Endodermal cell (in vitro differentiated cells): ENCODE measurements at regions not wholly inside any gene's neighbourhood (a gene's known extent, or its start where the extent isn't known, plus 50 kb on each side); places are given as distances from the start of the nearest gene placed in this dataset.
"Not testable (repeated sequence)": the region's sequence is repeated elsewhere in the genome, so short reads cannot be mapped to it uniquely, and the experiment has no call there.

Experiments used
- DNase-seq: peaks from one replicate; pipeline ENCODE4 v3.0.0-alpha.2; 2017
- H3K27ac ChIP-seq: 2 replicates; pipeline ENCODE4 v1.5.1; 2013; ENCODE audit warnings: mild to moderate bottlenecking, low read depth, low read length, moderate library complexity
- H3K27me3 ChIP-seq: 2 replicates; pipeline ENCODE4 v1.6.1; 2013; ENCODE audit warnings: mild to moderate bottlenecking, low read length, moderate library complexity; ENCODE audit not compliant: insufficient read depth, control insufficient read depth, poor library complexity, severe bottlenecking
- H3K36me3 ChIP-seq: 2 replicates; pipeline ENCODE4 v1.7.0; 2013; ENCODE audit warnings: mild to moderate bottlenecking, low read length, moderate library complexity; ENCODE audit not compliant: control insufficient read depth, insufficient read depth
- H3K4me1 ChIP-seq: one replicate; pipeline ENCODE4 v1.7.0; 2013; ENCODE audit warnings: low read length; ENCODE audit not compliant: control insufficient read depth, insufficient read depth
- H3K4me3 ChIP-seq: 2 replicates; pipeline ENCODE4 v1.5.1; 2013; ENCODE audit warnings: mild to moderate bottlenecking, low read length, moderate library complexity
- H3K9ac ChIP-seq: 2 replicates; pipeline ENCODE4 v1.6.1; 2013; ENCODE audit warnings: mild to moderate bottlenecking, low read length, moderate library complexity; ENCODE audit not compliant: poor library complexity, severe bottlenecking; ENCODE audit errors: extremely low read depth
- H3K9me3 ChIP-seq: 2 replicates; pipeline ENCODE4 v1.6.1; 2013; ENCODE audit warnings: mild to moderate bottlenecking, low read length, moderate library complexity; ENCODE audit not compliant: control insufficient read depth
- H3K27ac Mint-ChIP-seq: 2 replicates; pipeline ENCODE4 v1.8.0; 2020; ENCODE audit warnings: mixed read lengths
- H3K27me3 Mint-ChIP-seq: 2 replicates; pipeline ENCODE4 v1.8.0; 2021; ENCODE audit warnings: mild to moderate bottlenecking, mixed read lengths; ENCODE audit not compliant: insufficient read depth
- H3K36me3 Mint-ChIP-seq: 2 replicates; pipeline ENCODE4 v1.8.0; 2020; ENCODE audit warnings: low read depth, mixed read lengths
- H3K4me1 Mint-ChIP-seq: 2 replicates; pipeline ENCODE4 v1.8.0; 2020; ENCODE audit warnings: mixed read lengths
- H3K4me3 Mint-ChIP-seq: 2 replicates; pipeline ENCODE4 v1.8.0; 2020; ENCODE audit warnings: mild to moderate bottlenecking, moderate library complexity, mixed read lengths
- H3K9me3 Mint-ChIP-seq: 2 replicates; pipeline ENCODE4 v1.8.0; 2020; ENCODE audit warnings: mild to moderate bottlenecking, mixed read lengths
- WGBS, 2 experiments: methylation state at CpG; one replicate each; pipeline versions ENCODE4 v1.1.5 to v1.1.7; 2013; ENCODE audit warnings: missing lambda C conversion rate in 2 of 2, mixed read lengths in 1 of 2; ENCODE audit not compliant: insufficient coverage in 1 of 2, insufficient read length in 1 of 2; 5-methylcytosine and 5-hydroxymethylcytosine counted together
- TF ChIP-seq, protein P1 (sequence below): fragments of 200-600 bp; sonication (generic); conservative IDR thresholded peaks from 2 replicates; pipeline ENCODE4 v1.5.0; 2021; ENCODE audit warnings: antibody characterized with exemption, mild to moderate bottlenecking

- WGBS, 2 experiments, result 91 to 93% methylated on average over 5 to 6 of the region's 6 CpGs
Measured at GRCh38 chr2:144770616-144771230, 250.8 kb upstream of the ZEB2 start.

DNA sequence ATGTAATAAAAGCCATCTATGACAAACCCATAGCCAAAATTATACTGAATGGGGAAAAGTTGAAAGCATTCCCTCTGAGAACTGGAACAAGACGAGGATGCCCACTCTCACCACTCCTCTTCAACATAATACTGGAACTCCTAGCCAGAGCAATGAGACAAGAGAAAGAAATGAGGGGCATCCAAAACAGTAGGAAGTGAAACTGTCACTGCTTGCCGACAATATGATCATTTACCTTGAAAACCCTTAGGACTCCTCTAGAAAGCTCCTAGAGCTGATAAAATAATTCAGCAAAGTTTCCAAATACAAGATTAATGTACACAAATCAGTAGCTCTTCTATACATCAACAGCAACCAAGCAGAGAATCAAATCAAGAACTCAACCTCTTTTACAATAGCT lies 241.0 kb upstream of the ZEB2 start:
- not testable (repeated sequence) for H3K27ac Mint-ChIP-seq, H3K9me3 Mint-ChIP-seq, DNase-seq, H3K36me3 ChIP-seq, H3K27me3 ChIP-seq, H3K4me1 ChIP-seq, H3K27ac ChIP-seq, H3K27me3 Mint-ChIP-seq, H3K4me3 Mint-ChIP-seq, H3K9me3 ChIP-seq, H3K9ac ChIP-seq, H3K4me1 Mint-ChIP-seq, H3K4me3 ChIP-seq, H3K36me3 Mint-ChIP-seq
- WGBS, 2 experiments, result 90% methylated on average over 2 of the region's 2 CpGs; no CpG with 5 or more reads in 1 of the 2 experiments

More at GRCh38 chr2:144770616-144771230, 250.8 kb upstream of the ZEB2 start:
- Histone ChIP-seq H3K36me3 (no peaks in the 10 kb centered on the region), H3K27ac (no peak overlapping the region), H3K4me3 (no peak overlapping the region), H3K27me3 (no peaks in the 10 kb centered on the region), H3K4me1 (no peaks in the 10 kb centered on the region), H3K9me3 (no peaks in the 10 kb centered on the region), H3K9ac (no peak overlapping the region)
- H3K9me3 Mint-ChIP-seq, result no peaks in the 10 kb centered on the region
- no peak for DNase-seq
- H3K4me3 Mint-ChIP-seq, result no peak overlapping the region
- H3K4me1 Mint-ChIP-seq, result peaks cover 7% of the 10 kb centered on the region
- no peaks in the 10 kb centered on the region for H3K27me3 Mint-ChIP-seq
- H3K36me3 Mint-ChIP-seq, result no peaks in the 10 kb centered on the region
- H3K27ac Mint-ChIP-seq, result no peak overlapping the region
- TF ChIP-seq, protein P1, sequence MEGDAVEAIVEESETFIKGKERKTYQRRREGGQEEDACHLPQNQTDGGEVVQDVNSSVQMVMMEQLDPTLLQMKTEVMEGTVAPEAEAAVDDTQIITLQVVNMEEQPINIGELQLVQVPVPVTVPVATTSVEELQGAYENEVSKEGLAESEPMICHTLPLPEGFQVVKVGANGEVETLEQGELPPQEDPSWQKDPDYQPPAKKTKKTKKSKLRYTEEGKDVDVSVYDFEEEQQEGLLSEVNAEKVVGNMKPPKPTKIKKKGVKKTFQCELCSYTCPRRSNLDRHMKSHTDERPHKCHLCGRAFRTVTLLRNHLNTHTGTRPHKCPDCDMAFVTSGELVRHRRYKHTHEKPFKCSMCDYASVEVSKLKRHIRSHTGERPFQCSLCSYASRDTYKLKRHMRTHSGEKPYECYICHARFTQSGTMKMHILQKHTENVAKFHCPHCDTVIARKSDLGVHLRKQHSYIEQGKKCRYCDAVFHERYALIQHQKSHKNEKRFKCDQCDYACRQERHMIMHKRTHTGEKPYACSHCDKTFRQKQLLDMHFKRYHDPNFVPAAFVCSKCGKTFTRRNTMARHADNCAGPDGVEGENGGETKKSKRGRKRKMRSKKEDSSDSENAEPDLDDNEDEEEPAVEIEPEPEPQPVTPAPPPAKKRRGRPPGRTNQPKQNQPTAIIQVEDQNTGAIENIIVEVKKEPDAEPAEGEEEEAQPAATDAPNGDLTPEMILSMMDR, result no peak

DNA sequence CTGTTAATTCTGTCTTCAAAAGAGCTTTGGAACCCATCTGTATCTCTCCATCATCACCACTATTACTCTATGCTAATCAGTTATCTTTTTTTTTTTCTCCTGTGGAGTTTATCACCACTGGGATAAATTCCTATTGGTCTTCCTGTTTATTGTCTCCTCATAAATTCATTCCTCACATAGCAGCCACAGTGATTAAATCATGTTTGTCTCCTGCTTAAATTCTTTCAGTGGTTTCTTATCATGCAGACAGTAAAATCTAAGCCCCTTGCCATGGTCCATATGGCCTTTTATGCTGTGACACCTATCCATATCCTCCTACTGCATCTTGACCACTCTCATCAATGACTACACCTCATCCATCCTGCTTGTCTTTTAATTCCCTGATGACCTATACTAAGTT lies 239.8 kb upstream of the ZEB2 start:
- H3K4me1 Mint-ChIP-seq, result no peaks in the 10 kb centered on the region
- Histone ChIP-seq H3K4me1 (no peaks in the 10 kb centered on the region), H3K4me3 (no peak overlapping the region), H3K9ac (no peak overlapping the region), H3K27ac (no peak overlapping the region), H3K27me3 (no peaks in the 10 kb centered on the region), H3K9me3 (no peaks in the 10 kb centered on the region), H3K36me3 (no peaks in the 10 kb centered on the region)
- no peak overlapping the region for H3K27ac Mint-ChIP-seq
- H3K27me3 Mint-ChIP-seq, result no peaks in the 10 kb centered on the region
- no peak overlapping the region for H3K4me3 Mint-ChIP-seq
- TF ChIP-seq, protein P1, result no peak
- DNase-seq, result no peak
- no peaks in the 10 kb centered on the region for H3K36me3 Mint-ChIP-seq
- H3K9me3 Mint-ChIP-seq, result no peaks in the 10 kb centered on the region

GRCh38 chr2:144758196-144758595 lies 238.3 kb upstream of the ZEB2 start:
- not testable (repeated sequence) for H3K4me1 ChIP-seq, H3K9ac ChIP-seq, H3K4me1 Mint-ChIP-seq, DNase-seq, H3K4me3 ChIP-seq, H3K4me3 Mint-ChIP-seq, H3K36me3 ChIP-seq, H3K9me3 ChIP-seq, H3K9me3 Mint-ChIP-seq, H3K36me3 Mint-ChIP-seq, H3K27me3 ChIP-seq, H3K27ac Mint-ChIP-seq, H3K27ac ChIP-seq, H3K27me3 Mint-ChIP-seq
